Stimulated activated CD4-positive, alpha-beta T cell treated with anti-CD3 and anti-CD28 coated beads, Interleukin-1b, Interleukin-23, amount 100 ng/mL, for 1 hour (primary cell): ENCODE measurements at regions not wholly inside any gene's neighbourhood (a gene's known extent, or its start where the extent isn't known, plus 50 kb on each side); places are given as distances from the start of the nearest gene placed in this dataset.

Experiments
- DNase-seq, 2 donors: peaks; one replicate each; pipeline ENCODE4 v3.0.0-alpha.2; 2020; ENCODE audit warnings: low read depth in 2 of 2

DNA sequence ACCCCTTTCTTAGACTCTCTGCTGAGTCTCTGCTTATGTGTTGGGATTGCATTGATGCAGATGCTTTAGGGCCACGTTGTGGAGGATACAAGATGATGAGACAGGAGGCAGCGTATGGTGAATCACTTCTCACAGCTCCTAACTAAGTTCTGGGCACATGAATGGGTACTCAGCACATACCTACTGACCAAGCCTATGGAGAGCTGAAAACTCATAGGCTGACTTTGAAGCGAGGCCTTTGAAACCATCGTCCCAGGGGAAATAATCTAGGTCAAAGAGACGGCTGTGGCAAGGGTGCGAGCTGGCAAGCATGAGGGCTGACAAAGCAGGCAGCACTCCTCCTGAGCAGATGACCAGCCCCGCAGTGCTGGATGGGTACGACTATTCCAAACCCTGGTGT is 180.2 kb upstream of the TNP1 start:
- no peak for DNase-seq

- no peak for DNase-seq
Observed at GRCh38 chr2:217038001-217038400, 178.1 kb upstream of the TNP1 start.

- DNase-seq, result no peak
Observed at GRCh38 chr2:217037353-217037752, 177.5 kb upstream of the TNP1 start.

DNA sequence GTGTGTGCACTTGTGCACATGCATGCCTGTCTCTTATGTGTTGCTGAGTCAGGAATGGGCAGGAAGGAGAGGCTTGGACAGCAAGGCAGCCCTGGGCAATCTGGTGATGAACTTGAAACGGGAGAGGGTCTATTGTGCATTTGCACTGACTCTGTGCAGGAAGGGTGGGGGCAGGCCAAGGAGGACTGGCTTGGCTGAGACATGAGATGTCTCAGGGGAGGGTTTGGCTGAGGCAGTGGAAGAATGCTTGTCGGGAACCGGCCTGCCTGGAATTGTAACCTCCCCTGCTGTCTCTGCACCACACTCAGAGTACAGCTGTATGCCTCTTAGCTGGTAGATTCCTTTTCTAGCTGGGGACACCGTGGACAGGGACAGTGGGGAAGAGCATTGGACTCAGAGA is 176.1 kb upstream of the TNP1 start:
- no peak for DNase-seq

DNA sequence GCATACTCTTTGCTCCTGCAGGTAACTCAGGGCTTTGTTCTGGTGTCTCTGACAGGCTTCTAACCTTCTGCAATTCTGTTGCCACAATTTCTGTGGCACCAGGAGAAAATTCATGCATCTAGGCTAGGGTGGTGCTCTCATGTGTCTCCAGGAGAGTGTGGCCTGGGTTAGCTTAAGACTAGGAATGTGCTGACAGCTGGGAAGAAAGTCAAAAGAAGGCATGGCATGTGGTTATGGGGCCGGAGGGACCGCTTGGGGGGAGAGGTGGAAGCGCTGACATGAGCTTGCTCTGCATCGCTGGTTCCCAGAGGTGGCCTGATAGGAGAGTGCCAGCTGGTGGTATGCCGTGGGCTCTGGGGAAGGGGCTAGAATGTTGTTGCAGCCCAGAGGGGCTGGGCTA is 173.3 kb upstream of the TNP1 start:
- no peak for DNase-seq

- DNase-seq, result no peak
Observed at GRCh38 chr2:217031445-217031844, 171.6 kb upstream of the TNP1 start.

DNA sequence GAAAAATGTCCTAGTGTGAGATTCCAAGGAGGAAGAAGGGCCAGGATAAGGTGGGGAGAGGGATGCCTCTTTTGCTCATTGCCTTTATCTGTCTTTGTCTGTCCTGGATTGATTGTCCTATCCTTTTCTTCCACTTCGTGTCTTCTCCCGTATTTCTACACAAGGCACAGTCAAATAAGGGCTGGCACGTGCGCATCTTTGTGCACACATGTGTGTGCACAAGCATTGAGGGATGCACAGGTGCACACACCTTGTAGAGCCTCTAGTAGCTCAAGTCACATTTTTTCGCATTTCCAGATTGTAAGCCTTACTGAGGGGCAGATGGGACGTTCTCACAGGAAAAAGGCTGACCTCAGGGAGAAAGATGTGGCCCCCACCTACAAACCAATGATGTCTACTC is 170.2 kb upstream of the TNP1 start:
- DNase-seq, result no peak

DNA sequence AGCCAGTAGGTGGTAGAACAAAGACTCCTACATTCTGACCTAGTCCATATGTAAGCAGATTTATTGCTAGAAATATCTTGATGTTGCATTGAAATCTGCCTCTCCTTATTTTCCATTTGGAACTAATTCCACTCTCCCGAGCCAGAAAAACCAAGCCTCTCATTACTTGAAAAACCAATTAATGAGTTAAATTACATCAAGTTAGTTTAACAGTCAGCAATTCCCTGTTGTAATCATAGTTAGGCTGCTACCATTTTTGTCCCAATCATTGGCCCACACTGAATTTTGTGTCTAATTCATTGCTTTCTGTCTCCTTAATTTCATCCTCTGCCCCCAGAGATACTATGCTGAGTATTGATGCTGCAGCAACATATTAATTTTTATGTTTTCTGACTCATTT is 168.3 kb upstream of the TNP1 start:
- no peak for DNase-seq

GRCh38 chr2:217027414-217027813 is 167.6 kb upstream of the TNP1 start:
- no peak for DNase-seq

DNA sequence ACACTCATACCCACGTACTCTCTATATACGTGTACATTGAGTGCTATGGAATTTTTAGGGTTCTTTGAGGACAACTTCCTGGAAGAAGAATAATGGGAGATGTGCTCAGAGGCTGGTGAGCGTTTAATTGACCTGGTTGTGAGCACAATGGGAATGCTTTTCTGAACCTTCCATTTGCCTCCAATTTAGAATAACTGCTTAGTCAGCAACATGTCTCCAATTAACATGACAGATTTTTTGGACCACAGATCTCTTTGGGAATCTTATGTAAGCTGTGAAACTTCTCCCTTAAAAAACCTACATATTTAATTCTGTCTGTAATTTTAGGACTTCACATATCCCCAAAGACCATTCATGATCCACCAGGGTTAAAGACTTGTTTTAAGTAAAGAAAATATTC is 166.7 kb upstream of the TNP1 start:
- no peak for DNase-seq

- DNase-seq, result no peak
Observed at GRCh38 chr2:217026161-217026560, 166.3 kb upstream of the TNP1 start.

DNA sequence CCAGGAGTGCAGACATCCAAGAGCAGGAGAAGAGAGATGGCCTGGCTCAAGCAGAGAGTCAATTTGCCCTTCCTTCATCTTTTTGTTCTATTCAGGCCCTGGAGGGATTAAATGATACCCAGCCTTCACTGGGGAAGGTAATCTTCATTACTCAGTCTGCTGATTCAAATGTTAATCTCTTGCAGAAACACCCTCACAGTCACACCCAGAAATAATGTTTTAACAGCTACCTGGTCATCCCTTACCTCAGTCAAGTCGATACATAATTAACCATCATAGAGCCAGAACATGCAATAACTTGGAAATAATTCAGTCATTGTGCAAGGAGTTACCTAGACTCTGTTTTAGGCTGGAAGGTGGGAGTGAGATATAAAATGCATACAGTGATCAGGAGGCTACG is 163.7 kb upstream of the TNP1 start:
- DNase-seq, result no peak

DNA sequence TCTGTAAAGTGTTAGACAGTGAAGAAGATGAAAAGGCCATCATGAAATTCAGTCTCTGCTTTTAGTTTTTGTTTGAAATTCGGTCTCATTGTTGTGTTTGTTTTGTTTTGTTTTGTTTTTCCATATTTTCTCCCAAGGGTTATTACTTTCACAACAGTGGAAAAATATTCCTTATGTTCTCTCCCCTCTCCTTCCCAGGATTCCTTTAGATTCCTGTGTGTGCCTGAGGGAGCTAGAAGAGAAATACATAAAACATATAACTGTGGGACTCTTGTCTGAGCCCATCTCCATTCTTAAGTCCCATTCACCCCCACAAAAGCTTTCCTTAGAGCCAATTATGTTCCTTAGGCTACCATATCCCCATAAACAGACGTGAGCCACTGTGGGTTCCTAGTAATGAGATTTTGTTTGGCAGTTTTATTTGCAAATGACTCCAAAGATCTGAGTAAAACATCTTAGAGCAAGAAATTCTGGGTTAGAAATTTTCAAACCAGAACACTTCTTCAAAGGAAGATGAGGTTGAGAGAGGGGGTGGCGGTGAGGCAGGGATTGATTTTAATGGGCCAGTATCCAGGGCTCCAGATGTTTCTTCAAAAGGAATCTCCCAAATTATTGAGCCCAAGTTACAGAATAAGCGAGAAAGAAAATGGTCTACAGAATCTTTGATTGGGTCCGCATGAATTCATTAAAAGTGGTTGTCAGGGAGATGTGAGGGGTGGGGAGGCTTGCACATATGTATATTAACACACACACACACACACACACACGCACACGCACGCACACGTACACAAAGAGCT is 157.8 kb upstream of the TNP1 start:
- DNase-seq, result no peak

GRCh38 chr2:217016796-217017419 is 157.0 kb upstream of the TNP1 start:
- no peak for DNase-seq

- no peak for DNase-seq
Observed at GRCh38 chr2:217014328-217015105, 154.7 kb upstream of the TNP1 start.

- no peak for DNase-seq
Observed at GRCh38 chr2:217013926-217014325, 154.1 kb upstream of the TNP1 start.

DNA sequence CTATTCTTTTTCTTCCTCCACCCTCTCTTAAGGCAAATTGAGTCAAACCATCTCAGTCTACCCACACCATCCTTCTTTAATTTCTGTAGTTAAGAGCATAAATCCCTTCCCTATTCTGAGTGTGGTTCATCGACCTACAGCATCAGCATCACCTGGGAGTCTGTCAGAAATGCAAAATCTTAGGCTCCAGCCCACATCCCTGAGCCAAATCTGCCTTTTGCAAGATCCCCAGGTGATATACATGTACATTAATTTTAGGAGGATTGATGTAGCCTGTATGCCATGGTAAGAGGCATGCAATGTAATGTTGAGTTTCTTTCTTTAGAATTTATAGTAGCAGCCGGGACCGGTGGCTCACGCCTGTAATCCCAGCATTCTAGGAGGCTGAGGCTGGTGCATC is 151.7 kb upstream of the TNP1 start:
- DNase-seq, result no peak

- no peak for DNase-seq
Observed at GRCh38 chr2:217010173-217010572, 150.3 kb upstream of the TNP1 start.

DNA sequence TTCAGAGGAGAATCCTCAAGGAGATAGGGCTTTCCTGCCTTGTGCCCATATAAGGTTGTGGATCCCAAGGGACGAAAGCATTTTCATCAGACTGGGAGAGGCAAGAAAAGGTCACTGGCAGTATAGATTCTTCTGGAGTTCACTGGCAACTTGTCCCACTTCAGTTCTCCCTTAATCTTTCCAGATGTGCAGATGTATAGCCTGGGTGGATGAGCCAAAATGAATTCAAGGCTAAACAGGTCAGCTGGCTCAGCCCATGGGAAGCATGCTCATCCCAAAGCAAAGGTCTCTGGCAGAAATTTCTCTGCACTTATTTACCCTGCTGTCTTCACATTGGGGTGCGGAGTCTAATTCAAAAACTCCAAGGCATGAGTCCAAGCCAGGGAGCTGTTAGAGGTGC is 148.9 kb upstream of the TNP1 start:
- DNase-seq, result no peak

DNA sequence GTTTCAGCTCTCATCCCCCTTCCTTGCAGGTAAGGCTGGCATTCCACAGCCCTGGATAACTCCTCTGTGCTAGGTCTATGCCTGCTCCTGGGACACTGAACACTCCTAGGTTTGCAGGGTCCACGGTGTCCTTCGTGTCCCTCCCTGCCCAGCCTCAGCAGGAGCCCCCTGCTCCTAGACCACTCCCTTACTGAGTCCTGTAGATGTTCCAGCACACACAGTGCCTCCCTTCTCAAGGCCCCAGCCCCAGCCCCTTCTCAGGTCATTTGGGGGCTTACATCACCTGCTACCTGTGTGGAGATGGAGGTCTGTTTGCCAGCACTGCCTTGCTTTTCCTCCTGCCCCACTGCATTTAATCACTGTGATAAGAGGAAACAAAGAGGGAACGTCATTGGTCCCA is 146.4 kb upstream of the TNP1 start:
- no peak for DNase-seq

DNA sequence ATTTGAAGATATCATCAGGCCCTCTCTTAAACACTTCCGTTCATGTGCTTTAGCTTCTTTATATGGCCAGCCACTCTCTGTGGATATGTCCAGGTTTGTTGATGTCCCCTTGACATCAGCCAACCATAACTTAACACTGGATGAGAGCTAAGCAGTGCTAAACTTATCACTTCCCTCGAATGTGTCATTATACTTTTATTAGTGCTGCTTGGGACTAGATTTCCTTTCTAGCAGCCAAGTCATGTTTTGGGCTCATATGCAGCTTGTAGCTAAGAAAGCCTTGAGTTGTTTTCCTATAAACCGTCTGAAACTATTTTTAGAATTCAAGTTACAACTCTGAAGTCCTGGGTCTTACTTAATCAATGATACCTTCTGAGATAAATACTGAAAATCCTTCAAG is 144.8 kb upstream of the TNP1 start:
- DNase-seq, result no peak

GRCh38 chr2:217001740-217002139 is 141.9 kb upstream of the TNP1 start:
- DNase-seq, result no peak

DNA sequence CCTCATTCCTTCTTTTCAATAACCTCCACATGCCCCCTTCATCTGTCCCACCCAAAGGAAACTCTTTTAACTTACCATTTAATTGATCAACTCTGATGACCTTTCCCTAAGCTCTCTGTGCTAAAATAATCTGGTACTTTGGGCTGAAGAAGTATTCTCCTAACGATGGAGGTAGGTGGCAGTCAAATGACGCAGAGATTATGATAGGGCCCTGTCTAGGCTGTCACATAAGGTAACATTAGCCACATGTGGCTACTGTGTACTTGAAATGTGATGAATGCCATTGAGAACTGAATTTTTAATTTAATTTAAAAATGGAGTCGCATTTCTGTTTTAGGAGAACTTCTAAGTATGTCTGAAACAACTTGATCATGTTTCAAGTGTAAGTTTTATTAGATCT is 140.5 kb upstream of the TNP1 start:
- no peak for DNase-seq
